ENCODE measurements at regions not wholly inside any gene's neighbourhood (a gene's known extent, or its start where the extent isn't known, plus 50 kb on each side); places are given as distances from the start of the nearest gene placed in this dataset.
"Not testable (repeated sequence)": the region's sequence is repeated elsewhere in the genome, so short reads cannot be mapped to it uniquely, and the experiment has no call there.

DNA sequence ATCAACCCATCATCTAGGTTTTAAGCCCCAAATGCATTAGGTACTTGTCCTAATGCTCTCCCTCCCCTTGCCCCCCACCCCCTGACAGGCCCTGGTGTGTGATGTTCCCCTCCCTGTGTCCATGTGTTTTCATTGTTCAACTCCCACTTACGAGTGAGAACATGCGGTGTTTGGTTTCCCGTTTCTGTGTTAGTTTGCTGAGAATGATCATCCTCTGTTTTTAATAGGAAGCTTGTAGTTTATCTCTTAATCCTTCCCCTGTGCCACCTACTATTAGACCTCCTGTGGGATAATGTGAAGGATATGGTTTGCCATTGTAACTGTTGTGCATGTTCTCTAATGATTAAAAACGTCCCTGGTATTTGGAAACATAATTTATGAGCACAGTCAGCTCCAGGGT lies 299.4 kb upstream of the USP24 start:
- DNase-seq = not testable (repeated sequence)

- no peak for DNase-seq
Measured at GRCh38 chr1:55512466-55512865, 297.3 kb upstream of the USP24 start.

DNA sequence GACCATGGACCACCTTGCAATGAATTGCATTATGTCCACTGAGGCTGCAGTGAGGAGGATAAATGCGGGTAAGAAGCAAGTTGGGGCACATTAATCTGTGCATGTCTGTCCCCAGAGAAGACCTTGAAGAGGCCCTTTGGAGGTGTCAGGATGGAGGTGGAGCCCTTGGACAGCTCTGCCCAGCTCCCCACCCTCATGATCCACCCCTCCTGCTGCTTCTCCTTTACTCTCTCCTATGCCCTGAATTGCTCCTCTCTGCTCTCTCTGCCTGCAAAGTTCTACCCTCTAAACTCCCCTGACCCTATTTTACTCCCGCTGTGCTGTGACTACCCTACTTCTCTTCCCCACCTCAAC lies 292.4 kb upstream of the USP24 start:
- no peak for DNase-seq

- DNase-seq = no peak
Measured at GRCh38 chr1:55506740-55507577, 291.8 kb upstream of the USP24 start.

DNA sequence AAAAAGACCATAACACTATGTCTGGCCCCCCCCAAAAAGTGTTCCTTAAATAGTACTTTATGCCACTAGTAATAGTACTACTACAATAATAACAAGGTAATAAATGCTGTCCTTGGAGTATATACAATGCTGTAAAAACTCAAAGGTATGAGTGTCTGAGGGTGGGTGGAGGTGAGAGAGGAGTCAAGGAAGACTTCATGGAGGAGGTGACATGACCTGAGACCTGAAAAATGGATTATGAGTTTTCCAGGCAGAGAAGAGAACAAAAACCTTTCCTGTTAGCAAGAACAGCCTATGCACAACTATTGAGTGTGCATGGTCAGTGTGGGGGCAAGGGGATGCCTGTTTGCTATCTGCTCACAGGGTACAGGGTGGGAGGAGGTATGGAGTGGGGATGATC lies 290.2 kb upstream of the USP24 start:
- no peak for DNase-seq

- no peak for DNase-seq
Measured at GRCh38 chr1:55504306-55504731, 289.2 kb upstream of the USP24 start.

DNA sequence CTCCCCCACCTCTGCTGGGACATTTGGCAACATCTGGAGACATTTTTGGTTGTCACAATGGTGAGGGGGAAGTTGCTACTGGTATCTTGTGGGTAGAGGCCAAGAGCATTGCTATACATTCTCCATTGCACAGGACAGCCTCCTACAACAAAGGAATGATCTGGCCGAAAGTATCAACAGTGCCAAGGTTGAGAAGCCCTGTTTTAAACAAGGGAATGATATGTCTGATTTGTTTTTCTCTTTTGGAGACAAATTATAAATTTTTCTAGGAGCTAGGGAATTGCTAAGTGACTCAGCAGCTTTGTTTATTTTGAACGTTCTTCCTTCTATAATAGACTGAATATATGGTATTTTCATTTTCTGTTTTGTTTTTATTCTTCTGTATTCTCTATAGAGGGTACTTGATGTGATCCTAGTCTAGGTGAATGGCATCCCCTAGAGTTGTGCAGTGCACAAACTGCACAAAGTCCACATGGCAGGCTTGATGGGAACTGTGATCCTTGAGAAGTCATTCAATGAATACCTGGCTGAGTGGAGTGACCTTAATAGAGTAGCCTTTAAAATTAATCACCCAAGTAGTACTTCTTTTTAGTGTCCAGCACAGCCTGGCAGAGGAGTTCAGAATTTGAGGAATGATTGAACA lies 288.6 kb upstream of the USP24 start:
- no peak for DNase-seq

- DNase-seq = no peak
Measured at GRCh38 chr1:55500601-55501000, 285.4 kb upstream of the USP24 start.

DNA sequence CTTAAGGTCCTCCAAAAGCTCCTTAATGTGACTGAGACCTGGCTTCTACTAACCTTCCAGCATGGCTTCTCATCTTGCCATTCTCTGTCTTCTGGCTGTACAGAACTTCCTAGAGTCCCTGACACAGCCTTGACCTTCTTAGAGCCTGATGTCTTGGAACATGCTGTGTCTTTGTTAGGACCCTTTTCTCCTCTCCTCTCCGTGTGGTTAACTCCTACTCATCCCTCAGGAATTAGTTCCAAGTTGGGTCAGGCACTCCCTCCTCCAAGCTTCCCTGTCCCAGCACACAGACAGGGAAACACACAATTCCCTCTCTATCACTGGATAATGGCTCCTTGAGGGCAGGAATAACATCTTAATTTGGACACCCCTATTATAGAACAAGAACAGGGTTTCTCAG lies 275.4 kb upstream of the USP24 start:
- DNase-seq = no peak

- no peak for DNase-seq
Measured at GRCh38 chr1:55484173-55484572, 269.0 kb upstream of the USP24 start.

DNA sequence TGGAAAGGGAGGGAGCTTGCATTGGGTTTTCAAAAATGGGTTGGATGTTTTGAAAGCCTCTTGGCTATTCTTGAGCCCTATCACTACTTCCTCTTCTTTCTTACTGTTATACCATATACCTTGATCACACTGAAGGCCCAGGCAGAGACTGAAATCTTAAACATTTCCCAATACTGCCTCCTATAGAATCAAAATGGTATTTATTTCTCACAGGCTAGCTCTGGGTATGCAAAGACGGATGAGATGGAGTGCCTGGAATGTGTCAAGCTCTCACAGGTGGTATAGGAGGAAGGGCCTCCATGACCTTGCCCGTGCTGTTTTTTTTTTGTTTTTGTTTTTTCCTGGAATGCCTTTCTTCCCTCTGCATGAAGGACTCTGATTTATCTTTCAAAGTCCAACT lies 268.4 kb upstream of the USP24 start:
- DNase-seq = no peak

DNA sequence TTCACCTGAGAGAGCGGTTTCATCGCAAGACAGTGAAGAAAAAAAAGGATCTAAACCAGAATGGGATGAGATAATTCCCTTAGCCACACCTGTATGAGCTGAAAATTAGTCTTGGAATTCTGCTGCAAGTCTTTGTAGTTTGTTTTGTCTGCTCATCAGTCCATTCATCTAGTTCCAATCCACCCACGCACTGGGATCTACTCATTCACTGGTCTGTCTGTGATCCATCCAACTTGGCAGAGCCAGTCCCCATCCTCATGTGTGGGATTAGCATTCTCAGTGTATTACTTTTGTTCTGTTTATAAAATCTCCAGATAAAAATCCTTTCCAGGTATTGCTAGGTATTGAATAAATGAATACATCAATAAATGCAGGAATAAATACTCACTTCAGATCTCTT lies 266.5 kb upstream of the USP24 start:
- DNase-seq = no peak

DNA sequence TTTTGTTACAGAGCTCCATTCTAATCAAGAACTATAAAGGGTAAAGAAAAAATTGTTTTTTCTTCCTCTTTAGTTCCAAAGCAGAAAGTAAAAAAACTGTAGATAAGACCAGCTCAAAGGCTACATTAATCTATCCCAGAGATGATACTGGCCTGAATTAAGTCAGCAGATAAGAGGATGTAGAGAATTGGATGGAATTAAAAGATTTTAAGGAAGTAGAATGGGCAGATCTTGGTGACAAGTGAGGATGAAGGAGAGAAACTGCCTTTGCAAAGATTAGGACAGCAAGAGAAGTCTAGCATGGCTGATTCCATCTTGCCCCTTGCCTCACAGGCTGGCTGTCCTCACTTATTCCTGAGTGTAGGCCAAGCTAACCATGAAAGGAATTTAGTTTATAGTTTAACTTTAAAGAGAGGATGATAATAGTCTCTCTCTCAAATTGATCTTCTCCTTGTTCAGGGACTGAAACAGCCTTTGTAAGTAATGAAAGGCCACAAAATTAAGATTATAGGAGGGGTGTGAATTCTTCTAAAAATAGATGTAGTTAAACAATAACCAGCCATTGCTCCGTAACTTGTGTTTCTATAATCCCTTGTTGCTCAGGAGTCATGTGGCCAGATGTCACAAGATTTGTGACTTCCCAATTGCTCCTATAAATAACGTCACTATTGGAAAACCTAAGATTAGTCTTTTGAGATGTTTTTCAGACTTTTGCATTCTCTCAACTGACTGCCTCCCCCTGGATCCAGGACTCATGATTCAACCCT lies 265.0 kb upstream of the USP24 start:
- DNase-seq = no peak

- no peak for DNase-seq
Measured at GRCh38 chr1:55478742-55479141, 263.6 kb upstream of the USP24 start.

DNA sequence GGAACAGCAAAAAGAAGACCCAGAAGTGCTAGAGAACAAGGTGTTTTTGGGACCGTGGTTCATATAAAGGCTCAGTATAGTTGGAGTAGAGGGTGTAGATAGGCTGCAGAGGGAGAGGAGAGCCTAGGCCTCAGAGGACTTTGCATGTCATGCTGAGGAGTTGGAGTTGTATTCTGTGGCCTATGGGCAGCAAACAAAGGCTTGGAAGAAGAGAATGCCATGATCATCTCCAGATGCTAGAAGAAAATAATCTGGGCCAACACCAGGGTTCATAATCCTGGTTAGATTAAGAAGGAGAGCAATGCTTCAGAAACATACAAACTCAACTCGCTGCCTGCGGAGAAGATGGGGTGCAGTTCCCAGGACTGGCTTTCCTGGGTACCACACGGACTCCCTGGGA lies 262.8 kb upstream of the USP24 start:
- no peak for DNase-seq

- DNase-seq = no peak
Measured at GRCh38 chr1:55476445-55477015, 261.4 kb upstream of the USP24 start.

DNA sequence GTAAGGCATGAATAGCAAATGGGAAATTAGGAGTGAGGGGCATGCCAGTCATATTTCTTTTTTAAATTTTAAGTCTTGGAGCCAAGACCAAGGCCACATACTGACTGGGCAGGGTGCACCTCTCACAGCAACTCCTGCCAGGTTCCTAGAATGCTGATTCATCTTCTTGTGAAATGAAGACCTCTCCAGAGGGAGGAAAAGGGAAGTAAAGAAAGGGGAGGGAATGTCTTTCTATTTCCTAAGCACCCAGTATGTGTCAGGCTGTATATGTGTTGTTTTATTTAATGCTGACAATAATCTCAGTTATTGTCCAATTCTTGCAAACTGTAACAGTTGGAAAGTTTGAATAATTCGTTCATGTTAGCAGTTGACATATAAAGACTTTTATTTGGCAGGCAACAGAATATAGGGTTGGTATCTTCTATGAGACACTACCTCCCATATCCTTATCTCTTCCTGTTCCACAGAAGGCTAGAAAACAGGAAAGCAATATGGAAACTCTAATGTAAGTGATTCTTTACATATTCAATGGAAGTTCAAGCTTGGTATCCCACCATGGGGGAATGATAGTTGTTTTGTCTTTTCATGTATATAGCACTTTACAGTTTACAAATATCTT lies 259.1 kb upstream of the USP24 start:
- no peak for DNase-seq

DNA sequence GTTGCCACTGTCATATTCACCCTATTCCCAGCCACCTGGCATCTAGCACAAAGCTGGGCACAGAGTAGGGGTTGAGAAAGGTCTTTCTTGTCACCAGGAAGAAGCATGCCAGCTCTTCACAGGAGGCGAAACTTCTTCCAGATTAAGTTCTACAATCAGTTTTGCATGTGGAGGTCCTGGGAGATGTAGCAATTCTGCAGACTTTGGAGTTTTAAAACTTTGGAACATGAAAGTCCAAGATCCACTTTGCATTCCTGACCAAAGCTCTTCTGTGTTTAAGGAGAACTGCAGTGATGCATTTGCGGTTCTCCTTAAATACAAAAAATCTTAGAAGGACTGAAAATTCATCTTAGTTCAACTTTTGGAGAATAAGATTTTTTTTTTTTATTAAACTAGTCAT lies 258.5 kb upstream of the USP24 start:
- no peak for DNase-seq

- DNase-seq = no peak
Measured at GRCh38 chr1:55472784-55473183, 257.6 kb upstream of the USP24 start.

GRCh38 chr1:55472115-55472514 lies 257.0 kb upstream of the USP24 start:
- no peak for DNase-seq

DNA sequence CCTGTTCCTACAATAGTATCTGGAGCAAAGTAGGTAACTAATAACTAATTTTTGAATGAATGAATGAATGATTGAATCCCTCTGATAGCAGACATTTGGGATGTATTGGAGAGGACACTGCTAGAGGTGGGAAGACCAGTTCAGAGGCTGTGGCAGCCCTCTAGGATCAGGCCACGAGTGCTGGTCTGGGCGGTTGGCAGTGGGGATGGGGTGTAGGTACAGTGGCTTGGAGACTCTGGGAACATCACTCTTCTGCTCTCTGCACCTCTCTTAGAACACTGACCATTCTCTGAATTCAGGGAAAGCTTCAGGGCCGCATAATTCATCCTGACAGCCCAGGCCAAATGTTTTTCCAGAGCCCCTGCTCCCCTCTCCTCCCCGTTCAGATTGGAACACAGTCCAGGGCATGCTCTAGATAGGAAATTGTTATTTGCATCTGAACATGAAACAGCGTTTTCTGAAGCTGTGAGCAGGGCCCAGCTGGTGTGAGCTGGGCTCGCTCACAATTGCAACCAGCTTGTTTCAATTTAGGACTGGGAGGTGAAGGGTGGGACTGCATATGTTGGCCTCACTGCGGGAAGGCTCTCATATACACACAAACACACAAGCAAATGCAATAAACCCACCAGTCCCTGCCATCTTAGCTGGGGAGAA lies 253.1 kb upstream of the USP24 start:
- no peak for DNase-seq

DNA sequence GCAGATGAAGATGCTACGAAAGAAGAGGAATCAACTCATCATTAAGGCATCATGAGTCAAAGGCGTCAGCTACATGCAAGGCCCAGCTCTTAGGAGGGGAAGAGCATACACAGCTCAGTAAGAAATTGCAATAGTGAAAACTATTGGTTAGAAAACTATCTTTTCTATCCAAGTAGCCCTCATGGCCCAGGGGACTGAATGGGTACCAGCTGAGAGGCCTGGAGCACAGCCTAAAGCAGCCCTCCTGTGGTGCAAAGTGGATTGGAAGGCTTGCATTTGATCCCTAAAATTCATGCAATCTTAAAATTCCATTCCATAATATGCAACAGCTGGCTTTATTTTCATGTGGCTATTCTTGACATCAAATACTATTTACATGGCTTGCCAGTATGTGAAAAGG lies 251.8 kb upstream of the USP24 start:
- DNase-seq = no peak

- no peak for DNase-seq
Measured at GRCh38 chr1:55466373-55466772, 251.2 kb upstream of the USP24 start.
